ENCODE measurements at regions not wholly inside any gene's neighbourhood (a gene's known extent, or its start where the extent isn't known, plus 50 kb on each side); places are given as distances from the start of the nearest gene placed in this dataset.
"Not testable (repeated sequence)": the region's sequence is repeated elsewhere in the genome, so short reads cannot be mapped to it uniquely, and the experiment has no call there.

GRCh38 chr7:67856046-67856445, 859.4 kb downstream of the TYW1 start:
- no peak for DNase-seq

DNA sequence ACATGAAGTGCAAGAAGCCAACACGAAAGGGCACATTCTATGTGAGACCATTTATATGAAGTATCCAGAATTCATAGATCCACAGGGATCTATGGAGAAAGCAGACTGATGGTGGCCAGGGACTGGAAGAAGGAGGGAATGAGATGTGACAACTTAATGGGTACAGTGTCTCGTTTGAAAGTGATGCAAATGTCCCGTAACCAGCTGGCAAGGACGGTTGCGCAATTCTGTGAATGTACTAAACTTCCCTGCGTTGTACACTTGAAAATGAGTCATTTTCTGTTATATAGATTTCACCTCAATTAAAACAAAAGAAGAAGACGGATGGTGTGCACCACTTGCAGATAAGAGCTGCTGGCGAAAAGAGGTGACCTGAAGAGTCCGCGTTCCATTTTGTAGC, 861.1 kb downstream of the TYW1 start:
- DNase-seq = no peak

DNA sequence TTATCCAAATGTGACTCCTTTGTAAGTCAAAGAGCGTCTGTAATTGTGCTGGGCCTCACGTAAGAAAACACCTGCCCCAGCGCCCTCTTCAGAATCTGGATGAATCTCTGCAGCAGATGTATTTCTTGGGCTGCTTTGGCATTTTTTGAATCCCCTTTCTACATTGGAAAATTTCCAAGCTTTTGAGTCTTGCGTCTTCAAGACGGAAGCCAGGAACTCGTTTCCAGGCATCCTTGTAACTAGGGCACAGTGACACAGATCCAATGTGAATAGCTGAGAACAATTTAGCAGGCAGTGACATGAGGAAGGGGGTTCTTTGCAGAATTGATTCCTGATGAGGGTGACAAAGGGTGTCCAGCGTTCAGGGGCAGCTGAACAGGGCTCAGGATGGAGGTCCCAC, 862.3 kb downstream of the TYW1 start:
- no peak for DNase-seq

- DNase-seq = no peak
Observed at GRCh38 chr7:67863911-67864310, 867.3 kb downstream of the TYW1 start.

GRCh38 chr7:67866054-67866453, 869.4 kb downstream of the TYW1 start:
- no peak for DNase-seq

DNA sequence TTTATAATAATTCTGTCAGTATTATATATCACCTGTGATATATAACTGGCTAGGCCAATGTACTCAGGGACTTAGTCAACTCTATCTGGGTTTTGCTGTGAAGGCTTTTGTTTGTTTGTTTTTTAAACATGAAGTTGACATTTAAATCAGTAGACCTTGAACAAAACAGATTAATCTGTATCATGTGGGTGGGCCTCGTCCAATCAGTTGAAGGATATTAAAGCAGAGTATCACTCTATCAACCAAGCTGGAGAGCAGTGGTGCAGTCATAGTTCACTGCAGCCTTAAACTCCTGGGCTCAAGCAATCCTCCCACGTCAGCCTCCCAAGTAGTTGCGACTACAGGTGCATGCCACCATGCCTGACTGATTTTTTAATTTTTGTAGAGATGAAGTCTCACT, 870.2 kb downstream of the TYW1 start:
- no peak for DNase-seq

- no peak for DNase-seq
Observed at GRCh38 chr7:67870396-67870795, 873.8 kb downstream of the TYW1 start.

DNA sequence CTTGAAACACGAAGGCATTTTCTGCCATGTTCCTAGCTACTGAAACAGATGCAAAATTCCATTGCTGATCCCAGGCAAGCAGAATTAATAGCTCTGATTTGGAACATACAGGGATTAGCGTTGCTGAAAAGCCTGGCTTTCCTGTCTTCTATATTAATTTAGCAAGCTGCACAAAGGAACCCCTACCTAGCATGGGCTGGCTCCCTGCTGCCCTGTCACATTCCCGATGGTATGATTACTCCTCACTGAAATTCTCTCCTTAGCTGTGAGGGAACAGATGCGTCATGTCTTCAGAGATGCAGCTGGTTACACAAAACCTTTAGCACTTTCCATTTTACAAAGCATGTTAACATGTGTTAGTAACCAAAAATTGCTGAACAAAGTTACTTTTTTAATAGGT, 878.9 kb downstream of the TYW1 start:
- DNase-seq = no peak

DNA sequence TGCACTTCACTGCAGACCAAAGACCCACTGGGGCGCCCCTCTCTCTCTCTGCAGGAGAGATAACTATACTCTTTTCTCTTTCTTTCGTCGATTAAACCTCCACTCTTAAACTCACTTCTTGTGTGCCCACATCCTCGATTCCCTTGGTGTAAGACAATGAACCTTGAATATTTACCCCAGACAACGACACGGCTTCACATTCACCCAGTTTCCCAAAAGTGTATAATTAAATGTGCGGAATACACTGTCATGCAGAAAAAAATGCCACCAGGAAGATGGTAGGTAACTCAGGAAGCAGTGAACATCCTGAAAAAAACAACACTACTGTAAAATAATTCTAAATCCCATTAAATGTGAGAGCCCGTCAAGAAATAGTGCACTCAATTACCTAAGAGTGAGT, 882.2 kb downstream of the TYW1 start:
- DNase-seq = no peak

DNA sequence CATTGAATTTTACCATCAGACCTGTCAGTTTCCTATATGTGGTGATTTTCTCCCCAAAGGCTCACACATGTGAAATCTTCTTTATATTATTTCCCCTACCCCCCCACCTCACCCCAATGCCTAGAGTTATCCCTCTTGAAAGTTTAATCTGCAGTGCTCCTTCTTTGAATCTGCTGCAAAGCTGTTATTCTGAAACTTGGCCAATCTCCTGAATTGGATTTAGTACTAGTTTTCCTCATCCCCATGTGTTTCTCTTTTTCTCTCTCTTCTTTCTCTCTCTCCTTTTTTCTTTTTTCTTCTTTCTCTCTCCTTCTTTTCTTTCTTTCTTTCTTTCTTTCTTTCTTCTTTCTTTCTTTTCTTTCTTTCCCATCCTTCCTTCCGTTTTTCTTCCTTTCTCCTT, 886.2 kb downstream of the TYW1 start:
- DNase-seq = no peak

- DNase-seq = no peak
Observed at GRCh38 chr7:67890316-67890715, 893.7 kb downstream of the TYW1 start.

DNA sequence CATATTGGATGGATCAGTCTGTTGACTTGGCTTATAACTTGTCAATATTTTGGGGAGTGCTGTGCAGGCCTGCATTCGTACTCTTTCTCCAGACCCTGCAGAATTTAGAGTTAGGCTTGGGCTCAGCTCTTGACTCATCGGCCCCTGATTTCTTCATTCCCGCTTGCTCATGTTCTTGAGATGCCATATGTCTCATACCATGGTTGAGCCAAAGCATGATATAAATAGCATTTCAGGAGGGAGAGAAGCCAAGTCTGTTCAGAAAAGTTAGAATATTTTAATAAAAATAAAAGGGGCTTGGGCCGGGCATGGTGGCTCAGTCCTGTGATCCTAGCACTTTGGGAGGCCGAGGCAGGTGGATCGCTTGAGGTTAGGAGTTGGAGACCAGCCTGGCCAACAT, 898.1 kb downstream of the TYW1 start:
- DNase-seq = no peak

GRCh38 chr7:67896721-67897120, 900.1 kb downstream of the TYW1 start:
- no peak for DNase-seq

- DNase-seq = no peak
Observed at GRCh38 chr7:67900456-67900855, 903.8 kb downstream of the TYW1 start.

GRCh38 chr7:67901808-67902480, 905.3 kb downstream of the TYW1 start:
- no peak for DNase-seq

GRCh38 chr7:67907792-67908191, 911.2 kb downstream of the TYW1 start:
- DNase-seq = no peak

DNA sequence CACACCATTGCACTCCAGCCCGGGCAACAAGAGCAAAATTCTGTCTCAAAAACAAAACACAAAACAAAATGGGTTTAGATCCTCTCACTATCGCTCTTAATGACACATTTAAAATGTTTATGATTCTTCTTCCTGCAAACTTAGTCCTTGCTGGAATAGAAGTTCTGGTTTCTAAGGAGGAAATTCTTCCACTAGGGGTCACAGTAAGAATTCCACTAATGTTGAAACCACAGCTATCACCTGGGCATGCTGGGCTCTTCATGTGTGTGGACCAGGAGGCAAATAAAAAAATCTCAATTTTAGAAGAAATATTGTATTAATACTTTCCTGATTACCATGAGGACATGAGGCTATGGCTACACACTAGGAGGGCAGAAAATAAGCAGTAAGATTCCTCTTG, 915.8 kb downstream of the TYW1 start:
- DNase-seq = no peak

DNA sequence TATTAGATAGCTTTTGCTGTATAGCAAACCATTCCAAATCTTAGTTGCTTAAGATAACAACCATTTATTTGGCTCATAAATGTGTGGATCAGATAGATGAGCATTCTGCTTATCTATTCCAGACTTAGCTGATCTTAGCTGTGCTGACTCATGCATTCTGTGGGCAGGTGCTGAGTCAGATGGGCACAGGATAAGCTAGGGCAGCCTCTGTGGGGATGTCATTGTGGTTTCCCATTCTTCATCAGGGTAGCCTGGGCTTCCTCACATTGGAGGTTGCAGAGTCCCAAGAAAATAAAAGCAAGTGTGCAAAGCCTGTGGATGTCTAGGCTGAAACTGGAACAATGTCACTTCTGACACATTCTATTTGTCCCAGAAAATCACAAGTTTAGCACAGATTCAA, 917.0 kb downstream of the TYW1 start:
- DNase-seq = no peak

DNA sequence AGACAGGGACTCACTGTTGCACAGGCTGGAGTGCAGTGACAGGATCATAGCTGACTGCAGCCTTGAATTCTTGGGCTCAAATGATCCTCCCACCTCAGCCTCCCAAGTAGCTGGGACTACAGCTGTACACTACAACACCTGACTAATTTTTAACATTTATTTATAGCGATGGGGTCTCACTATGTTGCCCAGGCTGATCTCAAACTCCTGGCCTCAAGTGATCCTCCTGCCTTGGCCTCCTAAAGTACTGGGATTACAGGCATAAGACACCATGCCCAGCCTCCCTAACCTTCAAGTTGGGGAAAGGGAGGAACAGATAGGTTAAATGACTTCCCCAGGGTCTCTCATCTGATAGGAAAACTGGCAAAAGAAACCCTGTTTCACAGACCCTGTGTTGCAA, 919.5 kb downstream of the TYW1 start:
- not testable (repeated sequence) for DNase-seq

DNA sequence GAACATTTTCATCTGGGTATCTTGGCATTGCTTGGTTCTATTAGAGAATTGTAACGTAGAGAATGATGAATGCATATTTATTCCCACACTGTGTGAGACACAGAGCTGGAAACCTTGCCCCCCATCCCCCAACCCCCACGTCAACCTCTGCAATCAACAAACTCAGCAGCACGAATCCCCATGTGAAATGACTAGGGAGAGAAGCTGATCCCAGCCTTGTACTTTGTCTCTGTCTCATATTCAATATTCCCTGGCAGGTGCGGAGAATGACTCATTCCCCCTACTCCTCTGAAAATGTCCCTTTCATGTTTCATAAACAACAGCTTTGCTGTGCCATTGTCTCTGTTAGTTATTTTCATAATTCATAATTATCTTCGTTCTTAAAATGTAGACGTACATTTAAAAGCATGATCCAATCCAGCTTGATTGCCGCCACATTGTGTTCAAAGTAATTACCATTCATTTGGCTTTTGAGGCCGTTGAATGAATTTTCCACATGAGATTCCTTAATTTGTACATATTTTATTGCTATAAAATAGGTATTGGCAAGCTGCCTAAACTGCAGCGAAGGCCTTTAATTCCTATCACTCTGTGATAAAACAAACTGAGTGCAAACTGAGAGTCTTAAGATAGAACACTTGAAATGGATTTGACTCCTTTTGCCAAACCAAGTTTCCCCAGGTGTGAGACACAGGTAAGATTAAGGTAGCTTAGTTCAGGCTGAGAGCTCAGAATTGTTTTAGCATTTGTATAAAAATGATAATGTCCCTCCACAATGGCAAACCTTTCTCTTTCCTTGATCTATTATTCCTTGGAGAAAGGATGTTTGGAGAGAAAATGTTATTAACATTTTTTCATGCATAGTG, 920.2 kb downstream of the TYW1 start:
- no peak for DNase-seq

GRCh38 chr7:67917437-67917755, 920.8 kb downstream of the TYW1 start:
- no peak for DNase-seq

DNA sequence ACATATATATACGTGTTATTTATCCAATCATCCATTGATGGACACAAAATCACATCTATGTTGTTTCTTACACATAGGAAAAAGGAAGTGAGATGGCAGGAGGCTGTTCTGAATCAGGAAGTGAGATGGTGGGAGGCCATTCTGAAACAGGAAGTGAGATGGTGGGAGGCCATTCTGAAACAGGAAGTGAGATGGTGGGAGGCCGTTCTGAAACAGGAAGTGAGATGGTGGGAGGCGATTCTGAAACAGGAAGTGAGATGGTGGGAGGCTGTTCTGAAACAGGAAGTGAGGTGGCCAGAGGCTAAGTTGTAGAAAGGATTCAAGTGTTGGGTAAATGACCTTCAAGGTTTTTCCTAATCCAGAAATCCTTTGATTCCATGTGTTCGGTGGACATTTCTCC, 921.5 kb downstream of the TYW1 start:
- DNase-seq = no peak

DNA sequence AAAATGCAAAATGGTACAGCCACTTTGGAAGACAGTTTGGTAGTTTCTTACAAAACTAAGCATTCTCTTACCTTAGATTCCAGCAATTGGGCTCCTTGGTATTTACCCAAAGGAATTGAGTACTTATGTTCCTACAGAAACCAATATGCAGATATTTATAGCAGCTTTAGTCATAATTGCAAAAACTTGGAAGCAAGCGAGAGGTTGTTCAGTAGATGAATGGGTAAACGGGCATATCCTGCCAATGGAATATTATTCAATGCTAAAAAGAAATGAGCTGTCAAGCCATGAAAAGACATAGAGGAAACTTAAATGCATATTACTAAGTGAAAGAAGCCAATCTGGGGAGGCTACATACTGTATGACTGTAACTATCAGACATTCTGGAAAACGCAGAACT, 926.7 kb downstream of the TYW1 start:
- DNase-seq = no peak

- no peak for DNase-seq
Observed at GRCh38 chr7:67928141-67928540, 931.5 kb downstream of the TYW1 start.

- not testable (repeated sequence) for DNase-seq
Observed at GRCh38 chr7:67936447-67936846, 939.8 kb downstream of the TYW1 start.

Data from stimulated activated CD4-positive, alpha-beta T cell treated with anti-CD3 and anti-CD28 coated beads, Interleukin-15, amount 100 ng/mL, for 24 hours (primary cell).